Ovary (tissue), 3 donors: ENCODE measurements at regions not wholly inside any gene's neighbourhood (a gene's known extent, or its start where the extent isn't known, plus 50 kb on each side); places are given as distances from the start of the nearest gene placed in this dataset.

ENCODE experiments used
- EP300 ChIP-seq: sonication (generic); formaldehyde crosslinking; IDR thresholded peaks from one replicate; pipeline ENCODE4 v1.6.1; 2017; ENCODE audit warnings: antibody characterized with exemption
- TF ChIP-seq, protein P1 (sequence below), 3 donors: fragments of 450-650 bp in 2 of 3; fragments of 200-600 bp in 1 of 3; IDR thresholded peaks; one replicate each; pipeline versions ENCODE4 v1.5.1 to v1.8.0; 2016 to 2022; ENCODE audit warnings: antibody characterized with exemption in 3 of 3, mild to moderate bottlenecking in 1 of 3
- donor health status: DM: no; HTN: no; CAD: no.

DNA sequence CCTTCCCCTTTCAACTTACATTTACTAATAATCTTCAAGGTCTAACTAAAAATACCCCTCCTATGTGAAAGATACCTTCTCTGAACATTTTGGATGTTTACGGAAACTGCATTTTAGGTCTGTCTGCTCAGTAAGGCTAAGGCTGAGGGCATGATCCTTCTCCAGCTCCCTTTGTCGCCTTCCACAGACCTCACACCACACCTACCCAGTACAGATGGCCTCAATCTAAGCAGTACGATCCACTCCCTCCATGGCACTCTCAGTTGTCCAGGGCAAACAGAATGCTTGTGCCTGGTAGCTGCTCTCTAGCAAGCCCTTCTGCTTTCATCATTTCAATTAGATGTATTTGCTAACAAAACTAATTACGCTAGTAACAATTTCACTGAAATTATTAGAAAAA is 178.3 kb downstream of the CNTN3 start:
- TF ChIP-seq, protein P1, sequence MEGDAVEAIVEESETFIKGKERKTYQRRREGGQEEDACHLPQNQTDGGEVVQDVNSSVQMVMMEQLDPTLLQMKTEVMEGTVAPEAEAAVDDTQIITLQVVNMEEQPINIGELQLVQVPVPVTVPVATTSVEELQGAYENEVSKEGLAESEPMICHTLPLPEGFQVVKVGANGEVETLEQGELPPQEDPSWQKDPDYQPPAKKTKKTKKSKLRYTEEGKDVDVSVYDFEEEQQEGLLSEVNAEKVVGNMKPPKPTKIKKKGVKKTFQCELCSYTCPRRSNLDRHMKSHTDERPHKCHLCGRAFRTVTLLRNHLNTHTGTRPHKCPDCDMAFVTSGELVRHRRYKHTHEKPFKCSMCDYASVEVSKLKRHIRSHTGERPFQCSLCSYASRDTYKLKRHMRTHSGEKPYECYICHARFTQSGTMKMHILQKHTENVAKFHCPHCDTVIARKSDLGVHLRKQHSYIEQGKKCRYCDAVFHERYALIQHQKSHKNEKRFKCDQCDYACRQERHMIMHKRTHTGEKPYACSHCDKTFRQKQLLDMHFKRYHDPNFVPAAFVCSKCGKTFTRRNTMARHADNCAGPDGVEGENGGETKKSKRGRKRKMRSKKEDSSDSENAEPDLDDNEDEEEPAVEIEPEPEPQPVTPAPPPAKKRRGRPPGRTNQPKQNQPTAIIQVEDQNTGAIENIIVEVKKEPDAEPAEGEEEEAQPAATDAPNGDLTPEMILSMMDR (IDR thresholded peaks at IDR 0.05) = no peak
- no peak for TF ChIP-seq EP300
